GM18511 (cell line): ENCODE measurements at regions not wholly inside any gene's neighbourhood (a gene's known extent, or its start where the extent isn't known, plus 50 kb on each side); places are given as distances from the start of the nearest gene placed in this dataset.
"Not testable (repeated sequence)": the region's sequence is repeated elsewhere in the genome, so short reads cannot be mapped to it uniquely, and the experiment has no call there.

Experiments used
- ATAC-seq: cut with Tn5 transposase; IDR thresholded peaks from one replicate; pipeline ENCODE4 v1.9.1; 2021; ENCODE audit warnings: mild to moderate bottlenecking, moderate library complexity; ENCODE audit not compliant: unreplicated experiment

DNA sequence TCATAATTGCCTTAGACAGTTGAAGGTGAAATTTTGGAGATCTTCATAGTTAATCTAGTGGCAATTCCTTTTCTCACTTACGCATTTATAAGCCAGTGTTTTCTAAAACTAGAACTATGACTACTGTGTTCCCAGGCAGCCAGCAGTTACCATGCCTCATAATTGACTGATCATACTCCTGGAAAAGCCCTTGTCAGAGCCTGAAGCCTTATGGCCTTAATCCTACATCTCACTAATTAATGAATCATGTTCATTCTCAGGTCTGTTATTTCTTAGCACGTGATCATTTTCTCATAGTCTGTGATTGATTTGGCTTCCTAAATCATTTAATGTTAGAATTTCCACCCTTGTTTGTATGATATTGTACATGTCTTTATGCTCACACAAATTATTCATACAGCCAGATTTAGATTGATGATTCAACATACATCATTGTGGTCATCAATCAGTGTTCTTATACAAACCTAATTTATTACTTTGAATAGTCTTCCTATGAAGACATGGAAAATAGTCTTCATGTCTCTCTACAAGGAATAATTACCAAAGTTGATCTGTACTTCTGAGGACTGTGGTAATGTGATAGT, 132.6 kb upstream of the ASCC3 start:
- no peak for ATAC-seq

GRCh38 chr6:101015541-101015940, 134.4 kb upstream of the ASCC3 start:
- ATAC-seq: no peak

GRCh38 chr6:101016163-101016562, 135.0 kb upstream of the ASCC3 start:
- no peak for ATAC-seq

DNA sequence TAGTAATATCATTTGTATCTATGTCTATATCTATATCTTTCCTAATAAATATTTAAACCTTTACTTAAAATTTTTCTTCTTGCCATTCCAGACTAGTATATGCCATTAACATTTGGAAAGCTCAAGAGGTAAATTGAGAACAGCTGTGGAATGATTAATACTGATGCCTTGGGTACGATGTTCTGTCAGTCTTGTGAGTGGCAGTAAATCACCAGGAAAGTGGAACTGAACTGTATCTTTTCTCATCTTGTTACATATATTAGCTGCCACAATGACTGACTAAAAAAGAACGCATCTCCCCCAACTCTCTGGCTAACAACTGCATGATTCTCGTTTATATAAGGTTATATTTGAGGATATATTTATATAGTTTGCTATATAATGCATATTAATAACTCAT, 137.0 kb upstream of the ASCC3 start:
- ATAC-seq: no peak

- no peak for ATAC-seq
Measured at GRCh38 chr6:101021504-101021903, 140.4 kb upstream of the ASCC3 start.

DNA sequence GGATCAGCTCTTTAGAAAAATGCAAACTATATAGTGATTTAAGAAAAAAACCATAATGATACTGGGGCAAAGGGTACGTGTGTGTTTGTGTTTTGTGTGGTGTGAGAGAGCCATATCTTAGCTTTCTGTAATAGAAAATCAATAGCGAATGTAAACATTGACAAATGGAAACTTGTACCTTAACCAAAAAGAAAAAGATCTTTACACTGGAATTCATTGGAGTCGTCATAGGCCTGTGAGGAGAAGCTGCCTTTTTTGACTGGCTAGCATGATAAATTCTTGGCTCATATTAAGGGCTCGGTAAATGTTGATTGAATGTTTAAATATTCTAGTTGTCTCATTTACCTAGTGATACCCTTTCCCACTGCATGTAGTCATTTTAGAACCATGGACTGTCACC, 161.8 kb upstream of the ASCC3 start:
- ATAC-seq: no peak

- ATAC-seq: no peak
Measured at GRCh38 chr6:101058296-101058695, 177.2 kb upstream of the ASCC3 start.

DNA sequence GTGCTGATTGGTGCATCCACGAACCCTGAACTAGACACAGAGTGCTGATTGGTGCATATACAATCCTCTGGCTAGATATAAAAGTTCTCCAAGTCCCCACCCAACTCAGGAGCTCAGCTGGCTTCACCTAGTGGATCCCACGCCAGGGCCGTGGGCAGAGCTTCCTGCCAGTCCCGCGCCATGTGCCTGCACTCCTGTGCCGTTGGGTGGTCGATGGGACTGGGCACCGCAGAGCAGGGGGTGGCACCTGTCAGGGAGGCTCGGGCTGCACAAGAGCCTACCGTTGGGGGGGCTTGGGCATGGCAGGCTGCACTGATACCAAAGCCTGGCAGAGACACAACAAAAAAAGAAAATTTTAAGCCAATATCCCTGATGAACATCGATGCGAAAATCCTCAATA, 185.4 kb upstream of the ASCC3 start:
- no peak for ATAC-seq

DNA sequence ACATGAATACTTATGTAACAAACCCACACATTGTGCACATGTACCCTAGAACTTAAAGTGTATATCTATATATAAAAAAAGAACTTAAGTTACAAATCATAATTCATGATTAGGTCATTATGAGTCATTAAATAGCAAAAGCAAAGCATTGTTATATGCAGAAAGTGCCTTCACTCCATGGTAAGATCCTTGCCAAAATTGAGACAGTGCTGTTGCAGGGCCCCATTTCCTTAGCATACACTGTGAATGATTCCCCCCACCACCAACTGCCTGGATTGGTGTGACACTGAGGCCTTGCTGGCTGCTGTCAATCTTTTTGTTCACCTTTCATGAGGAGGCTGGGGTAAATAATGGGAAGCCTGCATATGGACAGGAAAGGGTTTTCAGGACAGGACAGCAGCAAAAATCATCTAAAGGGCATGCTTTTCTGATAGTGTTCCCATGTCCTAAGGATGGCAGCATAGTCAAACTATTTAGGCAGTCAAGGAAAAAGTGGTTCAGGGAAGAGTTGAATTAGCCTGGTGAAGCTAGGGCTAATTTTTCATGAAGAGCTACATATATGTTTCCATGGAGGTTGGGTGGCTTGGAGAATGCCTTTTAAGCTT, 188.2 kb upstream of the ASCC3 start:
- no peak for ATAC-seq

DNA sequence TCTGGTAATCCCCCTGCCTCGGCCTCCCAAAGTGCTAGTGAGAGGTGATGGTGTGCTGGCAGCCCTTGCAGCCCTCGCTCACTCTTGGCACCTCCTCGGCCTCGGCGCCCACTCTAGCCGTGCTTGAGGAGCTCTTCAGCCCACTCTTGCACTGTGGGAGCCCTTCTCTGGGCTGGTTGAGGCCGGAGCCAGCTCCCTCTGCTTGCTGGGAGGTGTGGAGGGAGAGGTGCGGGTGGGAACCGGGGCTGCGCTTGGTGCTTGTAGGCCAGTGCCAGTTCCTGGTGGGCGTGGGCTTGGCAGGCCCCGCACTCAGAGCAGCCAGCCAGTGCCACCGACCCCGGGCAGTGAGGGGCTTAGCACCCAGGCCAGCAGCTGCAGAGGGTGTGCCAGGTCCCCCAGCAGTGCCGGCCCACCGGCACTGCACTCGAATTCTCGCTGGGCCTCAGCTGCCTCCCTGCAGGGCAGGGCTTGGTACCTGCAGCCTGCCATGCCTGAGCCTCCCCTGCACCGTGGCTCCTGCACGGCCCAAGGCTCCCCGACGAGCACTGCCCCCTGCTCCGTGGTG, 189.0 kb upstream of the ASCC3 start:
- no peak for ATAC-seq

DNA sequence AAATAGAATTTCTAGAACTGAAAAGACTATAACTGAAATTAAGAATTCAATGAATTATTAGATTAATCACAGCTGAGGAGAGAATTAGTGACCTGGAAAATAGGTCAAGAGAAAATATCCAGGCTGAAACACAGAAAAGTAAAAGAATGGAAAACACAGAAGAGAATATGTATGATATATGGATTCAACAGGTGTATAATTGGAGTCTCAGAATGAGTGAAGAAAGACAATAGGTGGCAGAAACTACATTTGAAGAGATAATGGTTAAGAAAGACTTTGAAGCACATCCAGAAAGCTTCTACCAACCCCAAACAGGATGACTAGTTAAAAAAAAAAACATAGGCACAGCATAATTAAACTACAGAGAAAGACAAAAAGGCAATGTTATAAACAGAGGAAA, 196.2 kb upstream of the ASCC3 start:
- no peak for ATAC-seq

DNA sequence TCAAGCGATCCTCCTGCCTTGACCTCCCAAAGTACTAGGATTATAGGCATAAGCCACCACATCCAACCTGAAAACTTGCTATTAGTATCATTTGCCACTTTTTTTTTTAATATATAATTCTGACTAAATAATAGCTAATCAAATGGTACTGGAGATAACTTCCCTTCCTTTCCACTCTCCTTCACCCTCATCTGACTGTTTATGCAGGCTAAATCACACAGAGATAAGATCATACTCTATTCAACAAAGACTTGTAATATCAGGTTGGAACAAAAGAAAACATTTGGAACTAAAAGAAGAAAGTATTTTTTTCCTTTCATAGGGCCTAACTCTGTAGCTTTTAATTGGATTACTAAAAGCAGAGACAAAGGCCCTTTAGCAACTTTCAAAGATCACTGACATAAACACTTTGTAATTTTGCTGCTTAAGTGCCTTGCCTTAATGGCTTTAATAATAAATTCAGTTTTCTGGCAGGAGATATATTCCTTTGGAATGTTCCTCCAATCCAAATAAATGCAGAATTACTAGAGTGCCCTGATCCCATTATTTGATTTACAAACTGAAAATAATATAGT, 198.7 kb upstream of the ASCC3 start:
- no peak for ATAC-seq

DNA sequence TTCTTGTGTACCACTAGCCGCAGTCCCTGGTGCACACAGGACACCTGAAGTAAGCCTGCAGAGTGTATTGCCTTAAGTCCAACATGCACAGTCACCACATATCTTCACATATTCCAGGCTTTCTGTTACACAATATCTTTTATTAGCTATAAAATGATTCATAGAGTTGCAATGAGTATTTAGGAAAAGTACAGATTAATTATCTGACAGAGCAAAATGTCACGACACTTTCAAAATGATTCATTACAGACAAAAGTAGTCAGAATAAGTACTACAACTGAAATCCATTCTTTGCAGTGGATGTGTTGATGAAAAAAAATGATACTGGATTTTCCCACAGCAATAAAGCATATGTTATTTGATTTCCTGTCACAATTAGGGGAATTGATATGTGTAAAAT, 199.5 kb upstream of the ASCC3 start:
- ATAC-seq: no peak

GRCh38 chr6:101083533-101084175, 202.5 kb upstream of the ASCC3 start:
- no peak for ATAC-seq

DNA sequence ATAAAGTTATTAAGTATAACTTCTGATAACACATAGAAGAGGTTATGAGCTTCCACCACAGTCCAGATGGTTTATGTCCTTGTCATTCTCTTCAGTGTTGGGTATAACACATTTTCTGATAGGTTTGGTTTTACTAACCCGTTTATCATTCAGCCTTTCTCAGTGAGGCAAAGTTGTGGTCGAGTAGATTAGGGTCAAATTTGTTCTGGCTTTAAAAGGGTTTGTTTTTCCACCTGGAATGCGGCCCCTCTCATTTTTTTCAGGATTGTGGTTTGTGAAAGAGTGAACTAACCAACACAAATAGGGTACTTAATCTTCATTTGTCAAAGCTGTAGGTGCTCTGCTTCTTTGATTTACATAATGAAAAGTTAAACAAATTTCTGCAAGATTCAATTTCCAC, 204.2 kb upstream of the ASCC3 start:
- no peak for ATAC-seq

DNA sequence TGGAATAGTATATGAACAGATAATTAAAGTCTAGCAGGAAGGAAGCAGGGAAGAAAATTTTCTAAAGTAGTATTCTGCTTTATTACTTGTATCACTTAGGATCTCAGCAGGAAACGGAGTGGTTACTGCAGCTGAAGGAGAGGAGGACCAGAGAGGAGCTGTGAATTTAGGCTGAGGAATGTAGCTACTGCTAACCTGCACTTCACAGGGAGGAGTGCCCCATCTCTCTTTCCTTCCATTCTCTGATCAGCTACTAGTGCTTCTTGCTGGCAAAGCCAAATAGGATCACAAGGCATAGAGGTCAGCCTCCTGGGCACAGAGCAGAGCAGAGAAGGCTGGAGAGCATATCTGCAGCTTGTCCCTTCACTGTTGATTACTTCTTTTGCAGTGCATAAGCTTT, 205.3 kb upstream of the ASCC3 start:
- no peak for ATAC-seq

GRCh38 chr6:101088594-101088993, 207.5 kb upstream of the ASCC3 start:
- ATAC-seq: no peak

DNA sequence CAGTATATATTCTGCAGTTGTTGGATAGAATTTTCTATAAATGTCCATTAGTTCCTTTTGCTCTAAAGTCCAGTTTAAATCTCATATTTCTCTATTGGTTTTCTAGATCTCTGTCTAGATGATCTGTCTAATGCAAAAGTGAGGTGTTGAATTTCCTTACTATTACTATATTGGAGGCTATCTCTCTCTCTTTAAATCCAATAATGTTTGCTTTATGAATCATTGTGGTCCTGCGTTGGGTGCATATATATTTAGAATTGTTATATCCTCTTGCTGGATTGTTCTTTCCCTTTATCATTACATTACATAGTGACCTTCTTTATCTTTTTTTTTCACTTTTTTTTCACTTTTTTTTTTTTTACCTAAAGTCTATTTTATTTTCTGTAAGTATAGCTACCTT, 208.5 kb upstream of the ASCC3 start:
- ATAC-seq: no peak

- no peak for ATAC-seq
Measured at GRCh38 chr6:101090281-101090680, 209.2 kb upstream of the ASCC3 start.

DNA sequence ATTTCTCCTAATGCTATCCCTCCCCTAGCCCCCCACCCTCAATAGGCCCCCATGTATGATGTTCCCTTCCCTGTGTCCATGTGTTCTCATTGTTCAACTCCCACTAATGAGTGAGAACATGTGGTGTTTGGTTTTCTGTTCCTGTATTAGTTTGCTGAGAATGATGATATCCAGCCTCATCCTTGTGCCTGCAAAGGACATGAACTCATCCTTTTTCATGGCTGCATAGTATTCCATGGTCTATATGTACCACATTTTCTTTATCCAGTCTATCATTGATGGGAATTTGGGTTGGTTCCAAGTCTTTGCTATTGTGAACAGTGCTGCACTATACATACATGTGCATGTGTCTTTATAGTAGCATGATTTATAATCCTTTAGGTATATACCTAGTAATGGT, 217.5 kb upstream of the ASCC3 start:
- ATAC-seq: not testable (repeated sequence)

DNA sequence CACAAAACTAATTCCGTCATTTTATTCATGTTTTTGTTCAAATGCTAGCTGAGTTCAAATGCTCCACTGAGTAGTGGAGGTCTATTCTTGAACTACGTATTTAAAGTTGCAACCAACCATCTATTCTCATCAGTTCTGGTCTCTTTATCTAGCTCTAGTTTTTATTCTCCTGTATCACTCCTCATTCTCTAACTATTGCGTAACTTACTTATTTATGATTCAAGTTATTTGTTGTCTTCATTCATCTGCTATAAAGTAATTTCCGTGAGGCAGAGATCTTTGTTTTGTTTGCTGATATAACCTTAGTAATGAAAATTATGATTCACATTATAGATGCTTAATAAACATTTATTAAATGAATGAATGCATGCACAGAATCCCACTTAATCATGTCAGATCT, 221.6 kb upstream of the ASCC3 start:
- no peak for ATAC-seq

DNA sequence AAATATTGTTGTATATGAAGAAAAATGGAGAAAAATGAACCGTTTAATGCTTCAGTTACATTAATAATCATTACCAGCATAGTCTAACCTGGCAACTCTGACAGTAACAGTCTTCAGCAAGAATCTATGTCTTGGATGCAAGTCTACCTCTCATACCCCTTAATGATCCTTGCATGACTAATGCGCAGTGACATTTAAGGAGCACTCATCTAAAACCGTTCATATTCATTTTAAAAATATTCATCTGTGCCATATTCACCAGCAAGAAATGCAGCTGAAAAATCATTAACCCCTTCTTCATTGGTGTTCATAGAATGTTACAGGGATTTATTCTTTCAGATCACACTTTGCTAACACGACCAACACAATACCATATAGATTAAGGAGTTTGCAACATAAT, 227.2 kb upstream of the ASCC3 start:
- no peak for ATAC-seq
